Fibroblast of lung (primary cell): ENCODE measurements at regions not wholly inside any gene's neighbourhood (a gene's known extent, or its start where the extent isn't known, plus 50 kb on each side); places are given as distances from the start of the nearest gene placed in this dataset.

Experiments used
- DNase-seq, 2 donors: peaks; one replicate each; pipeline versions ENCODE4 v3.0.0 to v3.0.0-alpha.2; 2010; ENCODE audit warnings: low read depth in 2 of 2
- H2AFZ ChIP-seq: 2 replicates; pipeline ENCODE4 v1.5.1; 2012; ENCODE audit warnings: low read length, control low read depth, inconsistent platforms
- H3K27ac ChIP-seq: 2 replicates; pipeline ENCODE4 v1.5.1; 2011; ENCODE audit warnings: low read length, control low read depth; ENCODE audit not compliant: insufficient read depth
- H3K27me3 ChIP-seq: 2 replicates; pipeline ENCODE4 v1.5.1; 2011; ENCODE audit warnings: mild to moderate bottlenecking, low read length; ENCODE audit not compliant: control insufficient read depth, insufficient read depth
- H3K36me3 ChIP-seq: 2 replicates; pipeline ENCODE4 v1.5.1; 2011; ENCODE audit warnings: low read length; ENCODE audit not compliant: control insufficient read depth, insufficient read depth
- H3K4me1 ChIP-seq: 2 replicates; pipeline ENCODE4 v1.5.1; 2011; ENCODE audit warnings: low read length; ENCODE audit not compliant: control insufficient read depth, insufficient read depth; ENCODE audit errors: extremely low read depth
- H3K4me2 ChIP-seq: 2 replicates; pipeline ENCODE4 v1.5.1; 2011; ENCODE audit warnings: low read length, control low read depth; ENCODE audit not compliant: insufficient read depth; ENCODE audit errors: extremely low read depth
- H3K4me3 ChIP-seq, 4 experiments: fragments of 200-600 bp in 1 of 4; sonication (generic) in 1 of 4; replicated peaks in 1 of 4; 2 replicates each; pipeline ENCODE4 v1.5.1; 2011 to 2016; ENCODE audit warnings: low read length in 4 of 4, low read depth in 3 of 4, mild to moderate bottlenecking in 3 of 4, control low read depth in 2 of 4, inconsistent platforms in 1 of 4, mixed read lengths in 1 of 4; ENCODE audit not compliant: insufficient read depth in 1 of 4; ENCODE audit errors: control extremely low read depth in 1 of 4
- H3K79me2 ChIP-seq: 2 replicates; pipeline ENCODE4 v1.5.1; 2012; ENCODE audit warnings: mild to moderate bottlenecking, low read length, inconsistent platforms; ENCODE audit not compliant: control insufficient read depth, insufficient read depth
- H3K9ac ChIP-seq: 2 replicates; pipeline ENCODE4 v1.5.1; 2011; ENCODE audit warnings: mild to moderate bottlenecking, low read length, control low read depth; ENCODE audit not compliant: insufficient read depth
- H3K9me3 ChIP-seq: 2 replicates; pipeline ENCODE4 v1.5.1; 2012; ENCODE audit warnings: low read depth, low read length; ENCODE audit not compliant: control insufficient read depth, insufficient read depth
- H4K20me1 ChIP-seq: 2 replicates; pipeline ENCODE4 v1.5.1; 2011; ENCODE audit warnings: low read length; ENCODE audit not compliant: control insufficient read depth, insufficient read depth; ENCODE audit errors: extremely low read depth
- CTCF ChIP-seq, 2 donors: IDR thresholded peaks in 1 of 2; conservative IDR thresholded peaks in 1 of 2; 1 replicate in 1 of 2; 2 replicates in 1 of 2; pipeline ENCODE4 v1.5.1; 2011 to 2012; ENCODE audit warnings: low read length in 2 of 2, control low read depth in 1 of 2, inconsistent platforms in 1 of 2, low read depth in 1 of 2, mild to moderate bottlenecking in 1 of 2
- EZH2 ChIP-seq: IDR thresholded peaks from 2 replicates; pipeline ENCODE4 v1.5.1; 2012; ENCODE audit warnings: low read length, control low read depth, mild to moderate bottlenecking; ENCODE audit errors: missing control alignments

DNA sequence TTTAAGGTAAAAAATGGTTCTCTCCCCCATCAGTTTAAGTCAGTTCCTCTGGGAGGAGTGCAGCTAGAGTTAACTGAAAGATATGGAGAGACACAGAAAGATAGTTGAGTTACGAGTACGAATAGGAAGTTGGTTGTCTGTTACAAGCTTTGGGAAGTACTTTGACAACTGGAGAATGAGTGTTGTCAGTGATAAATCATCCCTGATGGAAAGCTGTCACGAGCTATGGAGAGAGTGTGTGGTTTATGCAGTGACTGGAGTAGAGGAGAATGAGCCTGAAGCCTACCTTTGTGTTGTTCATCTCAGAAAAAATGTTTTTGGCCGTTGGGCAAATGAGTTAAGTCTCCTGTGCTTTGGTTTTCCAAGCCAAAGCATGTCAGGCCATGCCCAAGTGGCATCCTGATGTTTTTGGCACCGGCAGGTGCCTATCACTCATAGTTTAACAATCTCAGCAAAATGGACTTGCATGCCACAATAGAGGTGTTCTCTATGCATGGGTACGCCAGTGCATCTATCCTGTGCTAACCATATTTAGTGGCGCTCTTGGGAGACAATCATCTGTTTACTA lies 350.2 kb downstream of the IRS2 start:
- H3K4me3 ChIP-seq = no peak overlapping the region
- H3K79me2 ChIP-seq = no peaks in the 10 kb centered on the region
- no peak overlapping the region for H3K4me2 ChIP-seq
- no peaks in the 10 kb centered on the region for H3K9me3 ChIP-seq
- DNase-seq = no peak
- H3K9ac ChIP-seq = no peak overlapping the region
- H3K4me1 ChIP-seq = no peaks in the 10 kb centered on the region
- no peaks in the 10 kb centered on the region for H3K27me3 ChIP-seq
- TF ChIP-seq CTCF (conservative IDR thresholded peaks at IDR 0.05 in 1 of 2, IDR thresholded peaks at IDR 0.05 in 1 of 2; ENCODE audit: low read depth in 1 of 2, low read length in 2 of 2) = no peak
- TF ChIP-seq EZH2 = no peak
- no peaks in the 10 kb centered on the region for H4K20me1 ChIP-seq
- H3K36me3 ChIP-seq = no peaks in the 10 kb centered on the region
- H3K27ac ChIP-seq = no peak overlapping the region
- no peak overlapping the region for H2AFZ ChIP-seq

GRCh38 chr13:109431217-109431616 lies 355.2 kb downstream of the IRS2 start:
- H3K9ac ChIP-seq = no peak overlapping the region
- H3K36me3 ChIP-seq = no peaks in the 10 kb centered on the region
- no peaks in the 10 kb centered on the region for H3K9me3 ChIP-seq
- H3K79me2 ChIP-seq = no peaks in the 10 kb centered on the region
- no peak for DNase-seq
- no peak for TF ChIP-seq EZH2
- no peak for TF ChIP-seq CTCF (conservative IDR thresholded peaks at IDR 0.05 in 1 of 2, IDR thresholded peaks at IDR 0.05 in 1 of 2; ENCODE audit: low read depth in 1 of 2, low read length in 2 of 2)
- H3K27me3 ChIP-seq = no peaks in the 10 kb centered on the region
- no peak overlapping the region for H3K27ac ChIP-seq
- no peak overlapping the region for H2AFZ ChIP-seq
- H3K4me3 ChIP-seq = no peak overlapping the region
- no peak overlapping the region for H3K4me2 ChIP-seq
- no peaks in the 10 kb centered on the region for H4K20me1 ChIP-seq
- no peaks in the 10 kb centered on the region for H3K4me1 ChIP-seq

GRCh38 chr13:109428146-109428545 lies 358.2 kb downstream of the IRS2 start:
- no peak overlapping the region for H3K4me3 ChIP-seq
- H3K4me2 ChIP-seq = no peak overlapping the region
- no peak overlapping the region for H3K27ac ChIP-seq
- no peaks in the 10 kb centered on the region for H3K27me3 ChIP-seq
- no peak overlapping the region for H3K9ac ChIP-seq
- H2AFZ ChIP-seq = no peak overlapping the region
- H3K4me1 ChIP-seq = no peaks in the 10 kb centered on the region
- DNase-seq = peak in 1 of 2 donors; percentile 14
- H3K79me2 ChIP-seq = no peaks in the 10 kb centered on the region
- no peaks in the 10 kb centered on the region for H3K36me3 ChIP-seq
- no peaks in the 10 kb centered on the region for H4K20me1 ChIP-seq
- no peak for TF ChIP-seq CTCF (conservative IDR thresholded peaks at IDR 0.05 in 1 of 2, IDR thresholded peaks at IDR 0.05 in 1 of 2; ENCODE audit: low read depth in 1 of 2, low read length in 2 of 2)
- TF ChIP-seq EZH2 = no peak
- no peaks in the 10 kb centered on the region for H3K9me3 ChIP-seq
